DMS79 treated with DMSO at 0.1 percent for 48 hours (cell line): ENCODE measurements at regions not wholly inside any gene's neighbourhood (a gene's known extent, or its start where the extent isn't known, plus 50 kb on each side); places are given as distances from the start of the nearest gene placed in this dataset.
"Not testable (repeated sequence)": the region's sequence is repeated elsewhere in the genome, so short reads cannot be mapped to it uniquely, and the experiment has no call there.

Experiments used
- DNase-seq: peaks from one replicate; lab custom pipeline; 2025; lab: John Stamatoyannopoulos, UW

DNA sequence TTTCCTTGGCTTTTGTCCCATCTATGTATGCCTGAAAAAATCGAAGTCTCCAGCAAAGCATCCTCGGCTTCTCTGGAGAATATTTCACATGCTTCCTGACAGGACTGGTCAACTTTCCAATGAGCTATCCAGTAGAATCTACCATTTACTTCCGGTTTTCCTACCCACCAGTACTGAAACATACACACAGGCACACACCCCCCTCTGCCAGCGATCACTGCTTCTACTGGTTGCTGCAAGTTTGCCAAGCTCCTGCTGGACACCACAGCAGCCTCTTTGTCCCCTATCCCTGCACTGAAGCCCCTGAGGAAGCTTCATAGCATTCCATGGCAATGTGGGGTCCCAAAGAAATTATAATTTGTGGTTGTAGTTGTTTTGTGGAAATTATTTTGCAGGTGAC, 536.8 kb downstream of the MATN1 start:
- DNase-seq = no peak

DNA sequence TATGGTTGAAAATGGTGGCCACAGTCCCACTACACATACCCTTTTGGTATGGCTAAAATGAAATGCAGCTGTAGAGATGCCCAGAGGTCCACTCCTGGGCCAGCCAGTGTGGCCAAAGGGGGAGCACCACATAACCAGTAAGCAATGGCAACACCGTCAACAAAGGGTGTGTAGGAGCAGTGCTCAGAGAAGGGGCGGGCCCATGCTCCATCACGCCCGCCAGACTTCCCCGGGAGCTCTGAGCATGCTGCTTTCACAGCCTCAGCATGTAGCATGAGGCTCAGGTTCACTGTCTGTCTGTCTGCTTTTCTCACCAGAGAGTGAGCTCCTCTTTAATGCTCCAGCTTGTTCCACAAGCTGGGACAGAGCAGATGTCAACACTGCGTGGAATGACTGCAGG, 537.6 kb downstream of the MATN1 start:
- DNase-seq = no peak

DNA sequence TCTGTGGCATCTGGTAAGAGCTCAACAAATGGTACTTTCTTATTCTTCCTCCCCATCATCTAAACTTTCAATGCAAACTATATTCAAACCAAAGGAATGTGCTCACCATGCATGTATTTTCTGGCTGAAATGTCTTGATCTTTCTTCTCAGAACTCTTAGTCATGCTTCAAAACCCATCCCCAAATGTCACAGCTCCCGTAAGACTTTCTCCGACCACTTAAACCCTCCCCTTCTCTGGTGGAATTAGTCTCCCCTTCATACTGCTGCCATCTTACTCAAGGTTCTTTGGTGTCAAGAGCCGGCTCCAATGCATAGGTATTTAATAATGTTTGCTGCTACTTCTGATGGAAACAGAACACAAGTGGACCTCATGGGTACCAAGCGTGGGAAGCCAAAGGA, 538.1 kb downstream of the MATN1 start:
- DNase-seq = no peak

DNA sequence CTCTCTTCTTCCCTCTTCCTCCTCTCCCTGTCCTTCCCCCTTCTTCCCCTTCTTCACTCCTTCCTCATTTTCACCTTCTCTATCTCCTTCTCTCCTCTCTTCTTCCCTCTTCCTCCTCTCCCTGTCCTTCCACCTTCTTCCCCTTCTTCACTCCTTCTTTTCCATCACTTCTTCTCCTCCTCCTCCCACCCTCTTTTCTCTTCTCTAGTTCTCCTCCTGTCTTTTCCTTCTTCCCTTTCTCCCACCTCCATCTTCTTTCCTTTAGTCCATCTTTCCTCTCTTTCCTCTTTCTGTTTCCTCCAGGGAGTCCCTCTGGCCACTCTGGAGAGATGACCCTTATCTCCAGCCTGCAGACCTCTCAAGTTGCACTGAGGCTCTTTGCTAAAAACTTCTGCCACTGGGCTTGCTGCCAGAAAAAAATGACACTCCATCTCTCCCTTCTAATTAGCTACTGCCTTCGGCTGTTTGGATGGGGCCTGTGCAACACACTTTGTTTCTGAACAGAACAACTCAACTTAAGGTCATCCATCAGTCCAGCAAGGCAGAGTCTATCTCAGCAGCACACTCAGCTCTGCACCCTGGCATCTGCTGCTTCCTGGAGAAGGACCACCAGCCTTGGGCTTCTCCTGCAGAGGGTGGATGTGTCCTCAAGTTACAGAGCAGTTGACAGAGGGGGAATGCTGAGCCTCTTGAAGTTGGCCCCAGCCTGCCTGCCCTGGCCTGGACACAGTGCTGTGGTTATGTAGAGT, 538.8 kb downstream of the MATN1 start:
- DNase-seq = peak; percentile 19

DNA sequence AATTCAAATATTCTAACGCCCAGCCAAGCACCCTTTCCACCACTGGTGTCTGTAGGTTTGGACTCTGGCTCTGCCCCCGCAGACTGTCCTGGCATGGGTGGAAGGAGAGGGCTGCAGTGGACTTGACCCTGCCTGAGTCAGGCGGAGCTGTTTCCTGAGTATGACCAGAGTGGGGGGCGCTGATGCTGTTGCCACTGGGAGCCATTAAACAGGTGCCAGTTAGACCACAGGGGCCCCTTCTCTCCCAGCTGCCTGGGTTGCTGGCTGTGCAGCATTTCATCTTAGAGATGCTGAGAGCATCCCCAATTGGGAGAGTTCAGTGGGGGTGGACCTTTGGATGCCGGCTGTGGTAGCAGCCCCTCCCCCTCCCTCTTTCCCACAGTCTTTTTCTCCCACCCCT, 539.5 kb downstream of the MATN1 start:
- DNase-seq = no peak

DNA sequence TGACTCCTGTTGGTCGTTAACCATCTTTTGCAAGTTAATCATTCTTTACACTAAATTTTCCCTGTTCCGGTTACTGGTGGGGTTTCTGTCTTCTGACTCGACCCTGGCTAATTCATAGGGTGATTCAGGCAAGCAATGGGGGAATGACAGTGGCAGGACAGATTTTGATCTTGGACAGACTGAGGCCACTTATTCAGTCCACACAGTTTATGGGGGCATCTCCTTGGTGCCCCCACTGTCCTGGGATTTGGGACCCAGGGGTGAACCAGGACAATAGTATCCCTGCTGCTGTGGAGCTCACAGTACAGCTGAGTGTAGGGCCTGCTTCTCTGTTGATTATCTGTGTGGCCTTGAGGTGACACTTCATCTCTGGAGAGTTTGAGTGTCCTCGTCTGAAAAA, 540.4 kb downstream of the MATN1 start:
- DNase-seq = no peak

DNA sequence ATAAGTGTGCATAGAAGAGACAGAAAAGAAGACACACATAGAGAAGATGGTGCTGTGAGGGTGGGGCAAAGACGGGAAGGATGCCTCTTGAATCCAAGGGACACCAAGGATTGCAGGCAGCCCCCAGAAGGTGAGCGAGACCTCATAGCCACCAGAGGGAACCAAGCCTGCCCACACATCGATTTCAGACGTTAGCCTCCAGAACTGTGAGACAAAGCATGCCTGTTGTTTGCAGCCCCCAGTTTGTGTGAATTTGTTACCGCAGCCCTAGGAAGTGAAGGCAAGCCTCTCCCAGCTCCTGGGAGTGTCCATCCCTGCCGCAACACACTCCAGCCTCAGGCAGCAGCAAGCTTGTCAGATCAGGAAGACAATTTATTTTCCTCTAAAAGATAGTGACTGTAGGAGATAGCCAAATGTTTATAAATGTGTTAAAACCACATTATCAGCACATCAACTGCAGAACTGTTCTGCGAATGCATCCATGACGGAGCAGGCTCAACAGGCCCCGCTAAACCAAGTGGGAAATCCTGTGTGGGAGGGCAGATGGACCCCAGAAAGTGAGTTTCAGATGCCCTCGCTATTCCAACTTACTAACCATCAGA, 543.3 kb downstream of the MATN1 start:
- no peak for DNase-seq

DNA sequence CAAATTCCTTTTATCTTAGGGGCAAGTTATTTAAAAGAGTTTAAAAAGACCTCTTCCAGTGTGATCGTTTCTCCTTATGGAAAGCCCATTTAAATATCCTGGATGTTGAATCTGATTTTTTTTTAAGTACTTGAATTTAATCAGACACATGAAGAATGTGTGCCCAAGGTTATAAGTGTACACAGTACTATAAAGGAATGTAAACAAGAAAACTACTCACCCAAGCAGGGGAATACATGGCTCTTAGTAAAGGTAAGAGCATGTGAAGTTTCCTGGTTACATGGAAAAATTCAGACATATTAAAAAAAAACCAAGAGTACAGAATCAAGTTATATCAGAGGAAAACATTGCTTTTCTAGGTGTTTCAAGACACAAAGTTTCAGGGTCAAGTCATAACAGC, 546.9 kb downstream of the MATN1 start:
- no peak for DNase-seq

DNA sequence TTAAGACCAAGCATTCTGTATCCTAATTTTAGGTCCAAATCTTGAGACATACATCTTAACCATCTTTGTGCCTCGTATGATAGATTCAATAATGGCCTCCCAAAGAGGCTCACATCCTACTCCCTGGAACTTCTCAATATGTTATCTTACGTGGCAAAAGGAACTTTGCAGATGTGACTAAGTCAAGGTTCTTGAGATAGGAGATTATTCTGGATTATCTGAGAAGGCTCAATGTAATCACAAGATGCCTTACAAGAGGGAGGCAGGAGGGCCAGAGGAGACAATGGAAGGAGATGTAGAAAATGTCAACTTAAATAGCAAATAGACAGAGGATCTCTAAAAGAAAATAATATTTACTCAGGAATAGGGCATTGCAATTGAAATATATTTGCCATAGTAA, 548.9 kb downstream of the MATN1 start:
- no peak for DNase-seq

DNA sequence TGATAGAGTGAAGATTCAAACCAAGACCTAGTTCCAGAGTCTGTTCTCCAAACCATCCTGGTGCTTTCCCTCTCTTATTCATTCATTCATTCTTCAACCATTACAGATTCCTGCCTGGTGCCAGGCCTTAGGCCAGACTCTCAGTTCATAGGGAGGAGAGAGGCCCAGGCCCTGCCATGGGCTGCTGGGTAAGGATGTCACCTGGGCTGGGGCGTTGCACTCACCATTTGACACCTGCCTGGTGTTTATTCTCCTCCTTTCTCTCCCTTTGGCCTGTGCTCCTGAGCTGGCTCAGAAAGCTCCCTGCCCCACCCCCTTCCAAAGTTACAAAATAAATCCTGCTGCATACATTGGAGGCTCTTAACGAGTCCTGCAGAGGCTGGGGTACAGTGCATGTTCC, 549.8 kb downstream of the MATN1 start:
- no peak for DNase-seq

DNA sequence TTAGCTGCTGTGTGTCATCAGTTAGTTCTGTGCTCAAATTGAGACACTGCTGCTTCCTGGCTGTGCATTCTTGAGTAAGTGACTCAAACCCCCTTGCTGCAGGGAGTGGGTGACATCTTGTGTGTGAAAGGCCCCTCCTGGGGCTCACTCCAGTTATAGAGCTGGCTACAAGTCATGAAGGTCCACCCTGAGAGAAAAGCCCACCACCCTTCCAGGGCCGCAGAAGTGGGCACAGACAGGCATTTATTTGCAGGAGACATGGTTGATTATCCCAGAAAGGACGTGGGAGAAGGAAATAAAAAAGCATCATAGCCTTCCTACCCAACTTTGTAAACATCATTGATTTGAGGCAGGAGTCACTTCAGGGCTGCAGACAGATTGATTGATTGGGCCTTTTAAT, 550.6 kb downstream of the MATN1 start:
- DNase-seq = no peak

DNA sequence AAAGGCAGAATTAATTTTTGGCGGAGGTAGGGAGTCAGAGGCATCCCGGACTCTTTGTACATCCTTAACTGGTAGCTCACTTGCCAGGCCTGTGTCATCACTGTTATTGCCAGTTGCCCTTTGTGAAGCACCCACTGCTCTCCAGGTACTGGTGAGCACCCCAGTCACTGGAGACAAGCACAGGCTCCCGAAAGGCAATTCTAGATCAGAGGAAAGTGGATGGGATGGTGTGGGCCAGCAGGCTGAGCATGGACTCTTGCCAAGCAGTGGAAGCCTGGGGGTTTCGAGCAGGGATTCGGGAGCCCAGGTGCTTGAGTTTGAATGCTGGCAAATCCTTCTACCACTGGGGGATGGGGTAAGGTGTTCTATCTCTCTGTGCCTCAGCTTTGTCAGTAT, 551.1 kb downstream of the MATN1 start:
- DNase-seq = peak; percentile 83

DNA sequence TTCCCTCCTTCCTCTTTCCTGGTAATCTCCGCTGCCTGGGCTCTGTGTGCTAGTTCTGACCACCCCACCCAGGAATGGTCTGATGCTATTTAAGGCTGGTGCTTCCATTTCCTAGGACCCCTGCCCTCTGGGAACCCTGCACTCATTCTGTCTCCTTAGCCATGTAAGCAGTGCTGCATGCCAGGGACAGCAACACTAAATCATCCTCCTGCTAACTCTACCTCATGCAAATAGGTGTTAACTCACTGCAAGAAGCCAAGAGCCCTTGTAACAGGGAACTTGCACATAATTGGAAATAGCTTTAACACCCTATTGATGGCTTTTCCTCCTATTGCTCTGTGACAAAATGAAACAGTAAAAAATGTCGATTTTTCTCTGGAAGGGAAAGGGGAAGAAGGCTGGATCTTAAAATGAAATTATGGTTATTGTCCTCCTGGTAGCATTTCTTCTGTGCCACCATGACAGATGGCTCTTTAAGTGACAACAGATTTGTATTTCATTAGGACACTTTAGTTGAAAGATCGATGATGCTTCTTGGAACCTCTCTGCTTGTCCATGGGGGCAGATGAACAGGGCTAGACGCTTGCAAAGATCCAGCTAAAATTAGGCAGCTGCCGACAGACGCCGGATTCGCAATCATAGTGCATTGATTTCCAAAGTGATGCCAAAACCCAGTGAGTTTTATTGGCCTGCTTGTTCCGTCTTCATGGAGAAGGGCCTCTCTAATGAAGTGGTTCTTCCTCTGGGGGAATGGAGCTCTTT, 551.7 kb downstream of the MATN1 start:
- peak; percentile 54 for DNase-seq

DNA sequence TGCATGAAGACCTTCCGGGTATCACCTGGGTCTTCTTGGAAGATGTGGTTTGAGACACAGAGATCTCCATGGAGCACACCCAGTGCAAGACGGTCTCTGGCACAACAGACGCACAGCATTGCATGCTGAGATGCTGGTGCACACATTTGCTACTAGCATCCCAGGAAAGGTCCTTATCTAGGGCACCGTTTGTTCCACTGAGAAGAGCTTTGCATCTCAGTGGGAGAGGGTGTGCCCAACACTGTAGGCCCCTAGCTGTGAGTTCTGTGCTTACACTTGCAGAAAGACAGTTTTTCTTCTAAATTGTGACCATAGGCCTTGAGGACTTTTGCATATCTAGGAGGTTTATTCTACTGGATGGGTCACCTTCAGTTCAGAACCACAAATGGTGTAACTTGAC, 554.1 kb downstream of the MATN1 start:
- DNase-seq = no peak

DNA sequence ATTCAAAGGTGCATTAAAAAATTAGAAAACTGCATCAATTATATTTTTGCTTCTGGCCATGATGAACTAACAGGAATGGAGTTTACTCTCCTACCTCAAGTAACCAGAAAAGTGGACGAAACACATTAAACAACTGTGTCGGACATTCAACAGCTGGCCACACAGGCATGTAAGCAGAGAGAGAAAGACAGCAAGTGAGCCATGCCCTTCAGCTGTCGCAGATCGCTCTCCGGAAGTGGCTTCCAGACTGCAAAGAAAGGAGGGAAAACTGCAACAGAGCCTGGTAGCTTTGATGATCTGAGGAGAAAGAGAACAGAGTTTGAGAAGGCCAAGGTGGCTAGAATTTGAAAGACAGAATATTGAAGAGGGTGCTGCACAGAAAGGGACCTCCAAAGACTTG, 557.2 kb downstream of the MATN1 start:
- DNase-seq = no peak

DNA sequence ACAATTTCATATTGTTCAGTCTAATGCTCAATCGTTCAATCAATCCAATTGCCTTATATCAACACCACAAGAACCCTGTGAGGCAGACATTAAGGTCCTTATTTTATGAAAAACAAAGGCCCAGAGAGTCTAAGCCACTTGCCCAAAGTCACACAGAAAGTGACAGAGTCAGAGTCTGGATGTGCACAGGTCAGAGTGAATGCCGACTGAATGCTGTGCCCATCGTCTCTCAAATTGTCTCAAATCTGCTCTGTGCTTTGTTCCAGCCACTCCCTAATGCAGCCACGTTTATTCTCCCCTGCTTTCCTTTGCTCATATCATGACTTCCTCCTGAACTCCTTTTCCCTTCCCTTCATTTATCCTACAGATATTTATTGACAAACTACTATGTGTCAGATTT, 558.3 kb downstream of the MATN1 start:
- DNase-seq = no peak

DNA sequence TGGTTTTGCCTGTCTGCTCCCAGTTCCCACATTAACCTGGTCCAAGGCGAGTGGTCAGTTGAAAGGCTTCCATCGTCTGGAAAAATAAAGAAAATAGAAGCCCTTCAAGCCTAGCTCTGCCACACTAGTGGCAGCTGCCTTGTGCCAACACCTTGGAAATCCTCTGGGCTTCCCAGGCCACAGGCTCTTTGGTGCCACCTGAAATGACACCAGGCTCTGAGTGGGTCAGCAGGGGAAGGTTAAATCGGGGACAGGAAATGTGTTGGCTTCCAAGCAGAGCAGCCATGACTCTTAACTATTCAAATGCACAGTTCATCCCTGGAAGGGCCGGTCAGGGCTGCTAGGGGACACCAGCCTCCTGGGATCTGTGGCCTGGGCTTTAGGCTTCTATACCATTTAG, 558.7 kb downstream of the MATN1 start:
- DNase-seq = no peak

DNA sequence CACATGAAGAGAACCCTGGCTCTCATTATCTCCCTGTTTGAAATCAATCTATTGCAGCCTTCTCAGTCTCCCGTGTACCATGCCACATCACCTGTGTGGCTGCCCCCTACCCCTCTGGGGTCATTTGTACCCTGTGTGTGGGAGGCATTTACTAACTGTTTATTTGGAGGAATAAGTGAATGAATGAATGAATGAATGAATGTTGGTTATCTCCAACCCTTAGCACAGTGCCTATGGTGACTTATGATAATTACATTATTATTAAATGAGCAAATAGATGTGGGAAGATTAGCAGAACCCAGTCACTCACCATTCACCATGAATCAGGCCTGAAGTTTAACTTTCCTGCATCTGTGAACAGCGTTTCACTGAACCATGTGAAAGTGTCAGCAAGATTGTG, 560.8 kb downstream of the MATN1 start:
- DNase-seq = no peak

DNA sequence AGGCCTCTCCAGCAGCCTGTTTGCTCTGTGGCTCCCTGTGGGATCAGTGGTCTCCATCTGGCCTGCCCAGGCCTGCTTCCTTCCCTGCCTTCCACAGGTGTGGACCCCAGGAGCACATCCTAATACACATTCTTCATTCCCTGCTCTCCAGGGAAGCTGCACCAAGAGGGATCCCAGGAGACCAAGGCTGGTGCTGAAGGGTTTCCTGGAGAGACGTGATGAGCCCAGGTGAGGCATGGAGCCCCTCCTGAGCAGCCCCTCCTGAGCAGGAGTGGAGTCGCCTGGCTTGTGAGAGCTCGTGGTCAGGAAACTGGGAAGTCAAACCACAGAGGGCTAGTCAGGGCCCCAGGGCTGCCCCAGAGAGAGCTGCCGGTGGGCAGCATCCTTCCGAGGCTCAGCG, 561.4 kb downstream of the MATN1 start:
- DNase-seq = no peak

DNA sequence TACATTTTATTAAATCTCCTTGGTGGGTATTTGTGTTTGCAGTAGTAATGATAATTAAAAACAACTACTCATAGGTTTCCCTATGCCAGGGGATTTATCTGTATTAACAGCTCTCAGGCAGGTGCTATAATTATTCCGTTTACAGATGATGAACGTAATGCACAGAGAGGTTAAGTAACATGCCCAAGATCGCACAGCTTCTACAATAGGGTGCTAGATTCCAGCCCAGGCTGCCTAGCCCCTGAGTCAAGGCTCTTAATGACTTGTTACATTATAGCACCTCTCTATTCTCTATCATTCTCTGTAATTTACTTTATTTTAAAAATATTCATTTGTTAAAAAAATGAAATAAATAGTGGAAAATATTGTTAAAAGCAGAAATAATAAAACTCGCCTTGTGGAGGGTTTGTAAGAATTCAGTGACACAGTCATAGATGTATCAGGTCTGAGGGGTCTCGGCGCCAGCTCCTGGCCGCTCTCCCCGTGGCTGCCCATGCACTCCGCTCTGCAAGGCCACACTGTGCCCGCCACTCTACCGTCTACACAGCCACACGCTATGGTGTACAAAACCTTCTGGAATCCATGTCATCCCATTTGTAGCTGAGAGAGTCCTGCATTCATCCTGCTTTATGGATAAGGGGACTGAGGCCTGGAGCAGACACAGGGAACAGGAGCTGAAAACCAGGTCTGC, 562.2 kb downstream of the MATN1 start:
- no peak for DNase-seq

DNA sequence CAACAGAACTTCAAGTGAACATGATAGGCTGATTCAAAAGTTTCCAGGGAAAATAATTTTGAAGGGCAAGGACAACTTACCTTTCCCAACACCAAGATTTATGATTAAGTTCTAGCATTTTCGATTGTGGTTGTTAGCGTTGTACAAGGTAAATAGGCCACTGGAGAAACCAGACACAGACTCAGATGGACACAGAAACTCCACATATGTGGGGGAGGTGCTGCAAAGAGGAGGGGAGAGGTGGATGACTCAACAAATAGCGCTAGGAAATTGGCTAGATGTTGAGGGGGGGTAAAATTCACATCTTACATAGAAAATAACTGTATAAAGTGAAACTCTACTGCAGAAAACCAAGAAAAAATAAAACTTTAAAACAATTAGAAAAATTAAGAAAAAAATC, 564.4 kb downstream of the MATN1 start:
- DNase-seq = no peak

DNA sequence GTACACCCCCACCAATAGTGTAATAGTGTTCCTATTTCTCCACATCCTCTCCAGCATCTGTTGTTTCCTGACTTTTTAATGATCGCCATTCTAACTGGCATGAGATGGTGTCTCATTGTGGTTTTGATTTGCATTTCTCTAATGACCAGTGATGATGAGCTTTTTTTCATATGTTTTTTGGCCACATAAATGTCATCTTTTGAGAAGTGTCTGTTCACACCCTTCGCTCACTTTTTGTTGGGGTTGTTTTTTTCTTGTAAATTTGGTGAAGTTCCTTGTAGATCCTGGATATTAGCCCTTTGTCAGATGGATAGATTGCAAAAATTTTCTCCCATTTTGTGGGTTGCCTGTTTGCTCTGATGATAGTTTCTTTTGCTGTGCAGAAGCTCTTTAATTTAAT, 567.7 kb downstream of the MATN1 start:
- DNase-seq = not testable (repeated sequence)

DNA sequence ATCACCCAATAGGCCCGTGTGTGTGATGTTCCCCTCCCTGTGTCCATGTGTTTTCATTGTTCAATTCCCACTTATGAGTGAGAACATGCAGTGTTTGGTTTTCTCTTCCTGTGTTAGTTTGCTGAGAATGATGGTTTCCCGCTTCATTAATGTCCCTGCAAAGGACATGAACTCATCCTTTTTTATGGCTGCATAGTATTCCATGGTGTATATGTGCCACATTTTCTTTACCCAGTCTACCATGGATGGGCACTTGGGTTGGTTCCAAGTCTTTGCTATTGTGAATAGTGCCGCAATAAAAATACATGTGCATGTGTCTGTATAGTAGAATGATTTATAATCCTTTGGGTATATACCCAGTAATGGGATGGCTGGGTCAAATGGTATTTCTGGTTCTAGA, 568.1 kb downstream of the MATN1 start:
- not testable (repeated sequence) for DNase-seq
